ENCODE measurements at regions not wholly inside any gene's neighbourhood (a gene's known extent, or its start where the extent isn't known, plus 50 kb on each side); places are given as distances from the start of the nearest gene placed in this dataset.

GRCh38 chr13:82657471-82657870 lies 1224.8 kb downstream of the SLITRK1 start:
- Histone ChIP-seq H2AFZ (ENCODE audit: insufficient read depth, low read depth, low read length, poor library complexity, severe bottlenecking) (no peak overlapping the region), H3K36me3 (replicated peaks in 1 of 2; ENCODE audit: control extremely low read depth in 1 of 2, control insufficient read depth in 1 of 2, extremely low read depth in 1 of 2, insufficient read depth in 2 of 2, low read length in 1 of 2) (no peaks in the 10 kb centered on the region), H3K9me3 (ENCODE audit: control extremely low read depth in 1 of 3, control insufficient read depth in 2 of 3, insufficient read depth in 1 of 3, low read length in 2 of 3) (peaks cover 0 to 5% (median 0%) of the 10 kb centered on the region in 3 donors), H3K4me2 (replicated peaks; ENCODE audit: low read depth, low read length, poor library complexity, severe bottlenecking) (no peak overlapping the region), H3K79me2 (ENCODE audit: control insufficient read depth, insufficient read depth, low read length) (no peaks in the 10 kb centered on the region), H3K27ac (ENCODE audit: low read length in 2 of 2) (no peak overlapping the region), H3K27me3 (replicated peaks in 1 of 4; ENCODE audit: control extremely low read depth in 1 of 4, control insufficient read depth in 3 of 4, insufficient read depth in 4 of 4, low read length in 3 of 4) (no peaks in the 10 kb centered on the region), H3K4me1 (ENCODE audit: control insufficient read depth in 2 of 2, insufficient read depth in 2 of 2, low read length in 2 of 2) (no peaks in the 10 kb centered on the region), H3K9ac (ENCODE audit: low read length) (no peak overlapping the region), H4K20me1 (ENCODE audit: control insufficient read depth, insufficient read depth, low read length, poor library complexity, severe bottlenecking) (no peaks in the 10 kb centered on the region), H3K4me3 (ENCODE audit: control extremely low read depth in 1 of 5, extremely low read depth in 1 of 5, insufficient read depth in 1 of 5, low read depth in 2 of 5, low read length in 4 of 5) (no peak overlapping the region)
- no peaks in the 10 kb centered on the region for H3K4me1 Mint-ChIP-seq
- ChIA-PET CTCF (no interaction called here), POLR2A (no interaction called here)
- H3K27ac Mint-ChIP-seq = no peak overlapping the region
- H3K4me3 Mint-ChIP-seq = no peak overlapping the region
- WGBS (ENCODE audit: insufficient coverage) = no CpG with 5 or more reads among the region's 3 CpGs
- H3K27me3 Mint-ChIP-seq = no peaks in the 10 kb centered on the region
- TF ChIP-seq CTCF (IDR thresholded peaks at IDR 0.05) (no peak), EZH2 (IDR thresholded peaks at IDR 0.05; ENCODE audit: borderline replicate concordance, insufficient read depth, low read depth, low read length, poor library complexity, severe bottlenecking) (no peak)
- DNase-seq = no peak
- no peak for ATAC-seq (ENCODE audit: low read depth)
- intact Hi-C loops (cut with micrococcal nuclease) = no loop called here
- peaks cover 3% of the 10 kb centered on the region for H3K9me3 Mint-ChIP-seq (ENCODE audit: insufficient read depth)

- ATAC-seq (ENCODE audit: low read depth) (no peak), DNase-seq (no peak)
- no peak overlapping the region for H3K4me3 Mint-ChIP-seq
- intact Hi-C loops (cut with micrococcal nuclease) = no loop called here
- H3K27ac Mint-ChIP-seq = no peak overlapping the region
- no peaks in the 10 kb centered on the region for H3K4me1 Mint-ChIP-seq
- Histone ChIP-seq H3K4me1 (ENCODE audit: control insufficient read depth in 2 of 2, insufficient read depth in 2 of 2, low read length in 2 of 2) (no peaks in the 10 kb centered on the region), H3K27ac (ENCODE audit: low read length in 2 of 2) (no peak overlapping the region), H3K4me2 (replicated peaks; ENCODE audit: low read depth, low read length, poor library complexity, severe bottlenecking) (no peak overlapping the region), H4K20me1 (ENCODE audit: control insufficient read depth, insufficient read depth, low read length, poor library complexity, severe bottlenecking) (no peaks in the 10 kb centered on the region), H2AFZ (ENCODE audit: insufficient read depth, low read depth, low read length, poor library complexity, severe bottlenecking) (no peak overlapping the region), H3K79me2 (ENCODE audit: control insufficient read depth, insufficient read depth, low read length) (no peaks in the 10 kb centered on the region), H3K27me3 (replicated peaks in 1 of 4; ENCODE audit: control extremely low read depth in 1 of 4, control insufficient read depth in 3 of 4, insufficient read depth in 4 of 4, low read length in 3 of 4) (no peaks in the 10 kb centered on the region), H3K9me3 (ENCODE audit: control extremely low read depth in 1 of 3, control insufficient read depth in 2 of 3, insufficient read depth in 1 of 3, low read length in 2 of 3) (peaks cover 0 to 5% (median 0%) of the 10 kb centered on the region in 3 donors), H3K36me3 (replicated peaks in 1 of 2; ENCODE audit: control extremely low read depth in 1 of 2, control insufficient read depth in 1 of 2, extremely low read depth in 1 of 2, insufficient read depth in 2 of 2, low read length in 1 of 2) (no peaks in the 10 kb centered on the region), H3K4me3 (ENCODE audit: control extremely low read depth in 1 of 5, extremely low read depth in 1 of 5, insufficient read depth in 1 of 5, low read depth in 2 of 5, low read length in 4 of 5) (no peak overlapping the region), H3K9ac (ENCODE audit: low read length) (no peak overlapping the region)
- 91% methylated on average over 14 of the region's 16 CpGs for WGBS (ENCODE audit: insufficient coverage)
- ChIA-PET CTCF (no interaction called here), POLR2A (no interaction called here)
- H3K27me3 Mint-ChIP-seq = no peaks in the 10 kb centered on the region
- TF ChIP-seq CTCF (IDR thresholded peaks at IDR 0.05) (no peak), EZH2 (IDR thresholded peaks at IDR 0.05; ENCODE audit: borderline replicate concordance, insufficient read depth, low read depth, low read length, poor library complexity, severe bottlenecking) (no peak)
- no peaks in the 10 kb centered on the region for H3K9me3 Mint-ChIP-seq (ENCODE audit: insufficient read depth)
Observed at GRCh38 chr13:82654861-82655855, 1227.1 kb downstream of the SLITRK1 start.
